BJ (cell line): ENCODE measurements at regions not wholly inside any gene's neighbourhood (a gene's known extent, or its start where the extent isn't known, plus 50 kb on each side); places are given as distances from the start of the nearest gene placed in this dataset.
"Not testable (repeated sequence)": the region's sequence is repeated elsewhere in the genome, so short reads cannot be mapped to it uniquely, and the experiment has no call there.

ENCODE experiments used
- CTCF ChIA-PET: fragments of 350-600 bp; formaldehyde crosslinking; extraction: SDS; loops from one replicate; lab custom pipeline; 2021; ENCODE audit warnings: antibody characterized with exemption, inconsistent platforms; lab: Yijun Ruan, JAX
- POLR2A ChIA-PET: fragments of 300-600 bp; sonication (Branson Sonifier 250); formaldehyde crosslinking; extraction: SDS; loops from one replicate; lab custom pipeline; 2021; ENCODE audit warnings: antibody characterized with exemption; lab: Charles Lee
- DNase-seq: peaks from one replicate; pipeline ENCODE4 v3.0.0-alpha.2; 2011; ENCODE audit warnings: low read depth
- H3K27me3 ChIP-seq: 2 replicates; pipeline ENCODE4 v1.6.0; 2011; ENCODE audit warnings: low read length; ENCODE audit not compliant: control insufficient read depth, insufficient read depth
- H3K36me3 ChIP-seq: 2 replicates; pipeline ENCODE4 v1.5.1; 2011; ENCODE audit warnings: low read length; ENCODE audit not compliant: control insufficient read depth, insufficient read depth
- H3K4me3 ChIP-seq: 2 replicates; pipeline ENCODE4 v1.5.1; 2011; ENCODE audit warnings: low read depth, mild to moderate bottlenecking, control low read depth, low read length
- TF ChIP-seq, protein P1 (sequence below): IDR thresholded peaks from 2 replicates; pipeline ENCODE4 v1.5.1; 2011; ENCODE audit warnings: low read depth, mild to moderate bottlenecking, control low read depth, inconsistent platforms, low read length, moderate library complexity; ENCODE audit not compliant: insufficient read depth

GRCh38 chr15:46080016-46080415, 445.2 kb downstream of the SQOR start:
- peak; percentile 9 for DNase-seq
- Histone ChIP-seq H3K36me3 (no peaks in the 10 kb centered on the region), H3K27me3 (no peaks in the 10 kb centered on the region), H3K4me3 (no peak overlapping the region)
- POLR2A ChIA-PET = no interaction called here
- TF ChIP-seq, protein P1, sequence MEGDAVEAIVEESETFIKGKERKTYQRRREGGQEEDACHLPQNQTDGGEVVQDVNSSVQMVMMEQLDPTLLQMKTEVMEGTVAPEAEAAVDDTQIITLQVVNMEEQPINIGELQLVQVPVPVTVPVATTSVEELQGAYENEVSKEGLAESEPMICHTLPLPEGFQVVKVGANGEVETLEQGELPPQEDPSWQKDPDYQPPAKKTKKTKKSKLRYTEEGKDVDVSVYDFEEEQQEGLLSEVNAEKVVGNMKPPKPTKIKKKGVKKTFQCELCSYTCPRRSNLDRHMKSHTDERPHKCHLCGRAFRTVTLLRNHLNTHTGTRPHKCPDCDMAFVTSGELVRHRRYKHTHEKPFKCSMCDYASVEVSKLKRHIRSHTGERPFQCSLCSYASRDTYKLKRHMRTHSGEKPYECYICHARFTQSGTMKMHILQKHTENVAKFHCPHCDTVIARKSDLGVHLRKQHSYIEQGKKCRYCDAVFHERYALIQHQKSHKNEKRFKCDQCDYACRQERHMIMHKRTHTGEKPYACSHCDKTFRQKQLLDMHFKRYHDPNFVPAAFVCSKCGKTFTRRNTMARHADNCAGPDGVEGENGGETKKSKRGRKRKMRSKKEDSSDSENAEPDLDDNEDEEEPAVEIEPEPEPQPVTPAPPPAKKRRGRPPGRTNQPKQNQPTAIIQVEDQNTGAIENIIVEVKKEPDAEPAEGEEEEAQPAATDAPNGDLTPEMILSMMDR = no peak
- CTCF ChIA-PET = interaction anchor here (1.0 to 2.1 kb wide), 4 partner anchors 12 to 364 kb away, joined by 3 to 7 read pairs (median 4); no protein-coding TSS in a partner anchor

DNA sequence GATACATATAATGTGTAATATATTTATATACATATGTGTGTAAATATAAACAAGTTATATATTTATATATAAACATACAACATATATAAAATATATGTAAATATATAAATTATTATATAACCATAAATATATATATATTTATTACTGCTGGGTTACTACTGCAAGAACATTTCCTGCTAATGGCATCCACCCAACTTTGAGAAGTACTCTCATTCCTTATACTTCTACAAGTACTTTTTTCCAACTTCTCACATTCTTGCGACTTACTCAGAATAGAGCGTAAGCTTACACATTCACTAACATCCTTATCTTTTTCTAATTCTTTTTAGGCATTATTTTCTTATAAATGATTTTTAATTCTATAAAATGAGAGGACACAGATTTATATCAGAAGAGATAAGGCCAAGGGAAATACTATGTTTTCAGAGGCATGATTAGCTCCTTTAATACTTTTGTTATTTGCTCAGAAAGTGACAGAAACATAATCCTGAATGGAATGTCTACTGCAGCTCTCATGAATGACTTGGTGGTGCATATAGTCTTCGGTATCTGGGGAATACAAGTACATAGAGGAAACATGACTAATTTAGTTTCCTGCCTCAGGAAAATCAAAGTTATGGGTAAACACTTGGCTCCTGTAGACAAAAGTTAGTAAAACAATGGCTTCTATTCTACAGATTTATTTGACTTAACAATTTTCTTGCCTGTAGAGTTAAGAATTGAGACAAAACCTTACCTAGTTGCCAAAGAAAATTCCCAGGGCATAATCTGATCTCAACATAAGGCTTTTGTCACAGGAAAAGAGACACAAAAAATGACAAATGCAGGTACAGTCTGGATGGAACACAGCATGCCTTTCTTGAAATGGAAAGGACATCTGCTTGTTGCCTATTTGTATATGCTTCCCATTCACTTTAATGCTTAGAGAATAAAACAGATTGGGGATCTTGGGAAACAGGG, 453.9 kb downstream of the SQOR start:
- POLR2A ChIA-PET = no interaction called here
- Histone ChIP-seq H3K27me3 (no peaks in the 10 kb centered on the region), H3K4me3 (no peak overlapping the region), H3K36me3 (no peaks in the 10 kb centered on the region)
- CTCF ChIA-PET = interaction anchor here (0.8 to 3.3 kb wide), 4 partner anchors 46 to 294 kb away, joined by 3 to 17 read pairs (median 3); no protein-coding TSS in a partner anchor
- TF ChIP-seq, protein P1 = no peak
- DNase-seq = no peak

- ChIA-PET CTCF (interaction anchor here (0.8 to 3.3 kb wide), 4 partner anchors 46 to 294 kb away, joined by 3 to 17 read pairs (median 3); no protein-coding TSS in a partner anchor), POLR2A (no interaction called here)
- no peaks in the 10 kb centered on the region for H3K36me3 ChIP-seq
- H3K4me3 ChIP-seq = no peak overlapping the region
- no peak for DNase-seq
- no peaks in the 10 kb centered on the region for H3K27me3 ChIP-seq
- TF ChIP-seq, protein P1 = no peak
Observed at GRCh38 chr15:46089467-46089935, 454.7 kb downstream of the SQOR start.

- POLR2A ChIA-PET = no interaction called here
- no peaks in the 10 kb centered on the region for H3K36me3 ChIP-seq
- CTCF ChIA-PET = interaction anchor here (0.7 to 3.3 kb wide), 8 partner anchors 13 to 301 kb away, joined by 3 to 17 read pairs (median 4); no protein-coding TSS in a partner anchor
- no peak for DNase-seq
- TF ChIP-seq, protein P1 = peak; percentile 50
- no peaks in the 10 kb centered on the region for H3K27me3 ChIP-seq
- no peak overlapping the region for H3K4me3 ChIP-seq
Observed at GRCh38 chr15:46091860-46092450, 457.1 kb downstream of the SQOR start.

DNA sequence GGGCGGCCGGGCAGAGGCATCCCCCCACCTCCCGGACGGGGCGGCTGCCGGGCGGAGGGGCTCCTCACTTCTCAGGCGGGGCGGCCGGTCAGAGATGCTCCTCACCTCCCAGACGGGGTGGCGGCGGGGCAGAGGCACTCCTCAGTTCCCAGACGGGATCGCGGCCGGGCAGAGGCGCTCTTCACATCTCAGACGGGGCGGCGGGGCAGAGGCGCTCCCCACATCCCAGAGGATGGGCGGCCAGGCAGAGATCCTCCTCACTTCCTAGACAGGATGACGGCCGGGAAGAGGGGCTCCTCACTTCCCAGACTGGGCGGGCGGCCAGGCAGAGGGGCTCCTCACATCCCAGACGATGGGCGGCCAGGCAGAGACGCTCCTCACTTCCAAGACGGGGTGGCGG, 463.2 kb downstream of the SQOR start:
- DNase-seq, CTCF ChIA-PET, POLR2A ChIA-PET: not testable (repeated sequence)

More for the DNA sequence above, 463.2 kb downstream of the SQOR start:
- not testable (repeated sequence) for H3K27me3 ChIP-seq, H3K4me3 ChIP-seq, H3K36me3 ChIP-seq
